HCT116 (cell line): ENCODE measurements at regions not wholly inside any gene's neighbourhood (a gene's known extent, or its start where the extent isn't known, plus 50 kb on each side); places are given as distances from the start of the nearest gene placed in this dataset.

Experiments
- CTCF ChIP-seq, 3 experiments: fragments of 200-600 bp in 1 of 3; sonication (generic) in 1 of 3; IDR thresholded peaks in 2 of 3; conservative IDR thresholded peaks in 1 of 3; 2 replicates each; pipeline ENCODE4 v1.5.1; 2012 to 2017; ENCODE audit warnings: low read depth in 2 of 3, low read length in 2 of 3, antibody characterized with exemption in 1 of 3, borderline replicate concordance in 1 of 3, control low read depth in 1 of 3, mild to moderate bottlenecking in 1 of 3, mixed read lengths in 1 of 3, mixed run types in 1 of 3, moderate library complexity in 1 of 3; ENCODE audit not compliant: insufficient read depth in 1 of 3
- POLR2A ChIP-seq: IDR thresholded peaks from 2 replicates; pipeline ENCODE4 v1.7.0; 2011; ENCODE audit warnings: borderline replicate concordance; ENCODE audit not compliant: insufficient read depth, insufficient read length; ENCODE audit errors: extremely low read depth
- POLR2AphosphoS5 ChIP-seq: IDR thresholded peaks from 2 replicates; pipeline ENCODE4 v1.6.1; 2011; ENCODE audit warnings: mild to moderate bottlenecking, low read depth, low read length, moderate library complexity
- ZNF274 ChIP-seq: fragments of 200-500 bp; sonication (Bioruptor generic); IDR thresholded peaks from 2 replicates; pipeline ENCODE4 v1.6.1; 2014; ENCODE audit warnings: mild to moderate bottlenecking, low read depth, low read length, inconsistent platforms

DNA sequence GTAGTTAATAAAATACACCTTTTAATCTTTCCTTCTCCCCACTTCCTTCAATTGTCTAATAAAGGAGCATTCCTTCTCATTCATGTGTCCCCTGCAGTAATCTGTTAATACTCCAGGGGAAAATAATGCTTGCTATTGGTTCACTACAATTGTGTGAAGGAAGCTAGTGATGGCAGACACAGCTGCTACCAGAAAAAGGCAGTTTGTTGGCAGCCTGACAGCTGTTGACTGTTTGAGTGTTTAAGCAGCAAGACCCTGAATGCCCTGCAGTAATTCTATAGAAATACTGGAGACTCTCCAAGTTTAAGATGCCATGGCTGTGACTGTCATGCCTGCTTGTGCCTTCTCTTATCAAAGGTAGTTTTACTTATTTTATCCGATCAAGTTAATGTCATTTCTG, 359.5 kb downstream of the C4orf33 start:
- no peak for TF ChIP-seq POLR2A
- TF ChIP-seq POLR2AphosphoS5: no peak
- no peak for TF ChIP-seq ZNF274
- no peak for TF ChIP-seq CTCF (IDR thresholded peaks at IDR 0.05 in 2 of 3, conservative IDR thresholded peaks at IDR 0.05 in 1 of 3; ENCODE audit: borderline replicate concordance in 1 of 3, insufficient read depth in 1 of 3, low read depth in 2 of 3, low read length in 2 of 3)
